Endodermal cell (in vitro differentiated cells): ENCODE measurements at regions not wholly inside any gene's neighbourhood (a gene's known extent, or its start where the extent isn't known, plus 50 kb on each side); places are given as distances from the start of the nearest gene placed in this dataset.
A peak's percentile ranks its signal among the peaks of the same experiment; 100 is the strongest.

Source experiments
- DNase-seq: peaks from one replicate; pipeline ENCODE4 v3.0.0-alpha.2; 2017
- H3K27ac ChIP-seq: 2 replicates; pipeline ENCODE4 v1.5.1; 2013; ENCODE audit warnings: mild to moderate bottlenecking, low read depth, low read length, moderate library complexity
- H3K27me3 ChIP-seq: 2 replicates; pipeline ENCODE4 v1.6.1; 2013; ENCODE audit warnings: mild to moderate bottlenecking, low read length, moderate library complexity; ENCODE audit not compliant: insufficient read depth, control insufficient read depth, poor library complexity, severe bottlenecking
- H3K36me3 ChIP-seq: 2 replicates; pipeline ENCODE4 v1.7.0; 2013; ENCODE audit warnings: mild to moderate bottlenecking, low read length, moderate library complexity; ENCODE audit not compliant: control insufficient read depth, insufficient read depth
- H3K4me1 ChIP-seq: one replicate; pipeline ENCODE4 v1.7.0; 2013; ENCODE audit warnings: low read length; ENCODE audit not compliant: control insufficient read depth, insufficient read depth
- H3K4me3 ChIP-seq: 2 replicates; pipeline ENCODE4 v1.5.1; 2013; ENCODE audit warnings: mild to moderate bottlenecking, low read length, moderate library complexity
- H3K9ac ChIP-seq: 2 replicates; pipeline ENCODE4 v1.6.1; 2013; ENCODE audit warnings: mild to moderate bottlenecking, low read length, moderate library complexity; ENCODE audit not compliant: poor library complexity, severe bottlenecking; ENCODE audit errors: extremely low read depth
- H3K9me3 ChIP-seq: 2 replicates; pipeline ENCODE4 v1.6.1; 2013; ENCODE audit warnings: mild to moderate bottlenecking, low read length, moderate library complexity; ENCODE audit not compliant: control insufficient read depth
- H3K27ac Mint-ChIP-seq: 2 replicates; pipeline ENCODE4 v1.8.0; 2020; ENCODE audit warnings: mixed read lengths
- H3K27me3 Mint-ChIP-seq: 2 replicates; pipeline ENCODE4 v1.8.0; 2021; ENCODE audit warnings: mild to moderate bottlenecking, mixed read lengths; ENCODE audit not compliant: insufficient read depth
- H3K36me3 Mint-ChIP-seq: 2 replicates; pipeline ENCODE4 v1.8.0; 2020; ENCODE audit warnings: low read depth, mixed read lengths
- H3K4me1 Mint-ChIP-seq: 2 replicates; pipeline ENCODE4 v1.8.0; 2020; ENCODE audit warnings: mixed read lengths
- H3K4me3 Mint-ChIP-seq: 2 replicates; pipeline ENCODE4 v1.8.0; 2020; ENCODE audit warnings: mild to moderate bottlenecking, moderate library complexity, mixed read lengths
- H3K9me3 Mint-ChIP-seq: 2 replicates; pipeline ENCODE4 v1.8.0; 2020; ENCODE audit warnings: mild to moderate bottlenecking, mixed read lengths
- CTCF ChIP-seq: fragments of 200-600 bp; sonication (generic); conservative IDR thresholded peaks from 2 replicates; pipeline ENCODE4 v1.5.0; 2021; ENCODE audit warnings: antibody characterized with exemption, mild to moderate bottlenecking
- WGBS, 2 experiments: methylation state at CpG; one replicate each; pipeline versions ENCODE4 v1.1.5 to v1.1.7; 2013; ENCODE audit warnings: missing lambda C conversion rate in 2 of 2, mixed read lengths in 1 of 2; ENCODE audit not compliant: insufficient coverage in 1 of 2, insufficient read length in 1 of 2; 5-methylcytosine and 5-hydroxymethylcytosine counted together

- Histone ChIP-seq H3K27ac (no peak overlapping the region), H3K9me3 (no peaks in the 10 kb centered on the region), H3K4me1 (no peaks in the 10 kb centered on the region), H3K4me3 (no peak overlapping the region), H3K9ac (no peak overlapping the region), H3K36me3 (no peaks in the 10 kb centered on the region), H3K27me3 (no peaks in the 10 kb centered on the region)
- DNase-seq = peak; percentile 46
- TF ChIP-seq CTCF = no peak
- Mint-ChIP-seq H3K9me3 (no peaks in the 10 kb centered on the region), H3K27ac (no peak overlapping the region), H3K4me1 (peaks cover 5% of the 10 kb centered on the region), H3K36me3 (no peaks in the 10 kb centered on the region), H3K4me3 (no peak overlapping the region), H3K27me3 (no peaks in the 10 kb centered on the region)
- WGBS, 2 experiments = 72% methylated on average over 3 of the region's 3 CpGs; no CpG with 5 or more reads in 1 of the 2 experiments
Observed at GRCh38 chr3:18591120-18591519, 166.0 kb upstream of the SATB1 start.

GRCh38 chr3:18586076-18586475 is 160.9 kb upstream of the SATB1 start:
- no peak overlapping the region for H3K4me3 Mint-ChIP-seq

GRCh38 chr3:18585004-18585968 is 160.1 kb upstream of the SATB1 start:
- H3K36me3 Mint-ChIP-seq = no peaks in the 10 kb centered on the region
- WGBS, 2 experiments = 94 to 100% methylated on average over 1 of the region's 1 CpG

More at GRCh38 chr3:18586076-18586475, 160.9 kb upstream of the SATB1 start:
- Mint-ChIP-seq H3K36me3 (no peaks in the 10 kb centered on the region), H3K4me1 (peaks cover 3% of the 10 kb centered on the region), H3K9me3 (peaks cover 4% of the 10 kb centered on the region), H3K27ac (no peak overlapping the region), H3K27me3 (no peaks in the 10 kb centered on the region)
- TF ChIP-seq CTCF = no peak
- no peaks in the 10 kb centered on the region for H3K36me3 ChIP-seq
- H3K9ac ChIP-seq = no peak overlapping the region
- no peak overlapping the region for H3K27ac ChIP-seq
- no peaks in the 10 kb centered on the region for H3K27me3 ChIP-seq
- no peak overlapping the region for H3K4me3 ChIP-seq
- peaks cover 6% of the 10 kb centered on the region for H3K9me3 ChIP-seq
- 80 to 90% methylated on average over 1 to 2 of the region's 2 CpGs for WGBS, 2 experiments
- no peaks in the 10 kb centered on the region for H3K4me1 ChIP-seq
- DNase-seq = no peak

More at GRCh38 chr3:18585004-18585968, 160.1 kb upstream of the SATB1 start:
- H3K27ac ChIP-seq = no peak overlapping the region
- DNase-seq = no peak
- Mint-ChIP-seq H3K4me1 (no peaks in the 10 kb centered on the region), H3K4me3 (no peak overlapping the region), H3K9me3 (peaks cover 4% of the 10 kb centered on the region), H3K27ac (no peak overlapping the region), H3K27me3 (no peaks in the 10 kb centered on the region)
- no peaks in the 10 kb centered on the region for H3K4me1 ChIP-seq
- H3K9me3 ChIP-seq = peaks cover 6% of the 10 kb centered on the region
- H3K36me3 ChIP-seq = no peaks in the 10 kb centered on the region
- H3K27me3 ChIP-seq = no peaks in the 10 kb centered on the region
- no peak for TF ChIP-seq CTCF
- no peak overlapping the region for H3K4me3 ChIP-seq
- no peak overlapping the region for H3K9ac ChIP-seq
